Suprapubic skin (tissue), 4 donors: ENCODE measurements at regions not wholly inside any gene's neighbourhood (a gene's known extent, or its start where the extent isn't known, plus 50 kb on each side); places are given as distances from the start of the nearest gene placed in this dataset.
"Not testable (repeated sequence)": the region's sequence is repeated elsewhere in the genome, so short reads cannot be mapped to it uniquely, and the experiment has no call there.

Experiments
- DNase-seq, 2 donors: peaks; one replicate each; pipeline ENCODE4 v3.0.0-alpha.2; 2019; ENCODE audit warnings: low spot score in 2 of 2
- H3K27ac ChIP-seq: fragments of 200-600 bp; sonication (generic); one replicate; pipeline ENCODE4 v1.5.1; 2019
- H3K27me3 ChIP-seq: fragments of 200-600 bp; sonication (generic); one replicate; pipeline ENCODE4 v1.5.1; 2019
- H3K36me3 ChIP-seq: fragments of 200-600 bp; sonication (generic); one replicate; pipeline ENCODE4 v1.5.1; 2019
- H3K4me1 ChIP-seq: fragments of 200-600 bp; sonication (generic); one replicate; pipeline ENCODE4 v1.5.1; 2019
- H3K4me3 ChIP-seq: fragments of 200-600 bp; sonication (generic); one replicate; pipeline ENCODE4 v1.5.1; 2019; ENCODE audit warnings: mild to moderate bottlenecking
- H3K9me3 ChIP-seq: fragments of 200-600 bp; sonication (generic); one replicate; pipeline ENCODE4 v1.5.1; 2019
- CTCF ChIP-seq, 2 donors: fragments of 200-600 bp in 1 of 2; fragments of 450-650 bp in 1 of 2; sonication (generic) in 1 of 2; IDR thresholded peaks; one replicate each; pipeline ENCODE4 v1.5.1; 2016 to 2019; ENCODE audit warnings: antibody characterized with exemption in 2 of 2, mild to moderate bottlenecking in 1 of 2, moderate library complexity in 1 of 2
- EP300 ChIP-seq: sonication (generic); formaldehyde crosslinking; IDR thresholded peaks from one replicate; pipeline ENCODE4 v1.6.1; 2017; ENCODE audit warnings: antibody characterized with exemption
- POLR2A ChIP-seq, 2 donors: fragments of 450-650 bp; IDR thresholded peaks; one replicate each; pipeline ENCODE4 v1.6.1; 2017; ENCODE audit warnings: antibody characterized with exemption in 2 of 2, mild to moderate bottlenecking in 2 of 2, moderate library complexity in 2 of 2
- POLR2AphosphoS5 ChIP-seq, 3 donors: sonication (generic); formaldehyde crosslinking; IDR thresholded peaks; one replicate each; pipeline ENCODE4 v1.6.1; 2017; ENCODE audit warnings: antibody characterized with exemption in 3 of 3
- WGBS: methylation state at CpG from one replicate; pipeline ENCODE4 v1.1.5; 2018; 5-methylcytosine and 5-hydroxymethylcytosine counted together

GRCh38 chr3:127417709-127418559, 130.1 kb upstream of the PRR20G start:
- peak in 1 of 2 donors; percentile 81 for DNase-seq
- Histone ChIP-seq H3K4me3 (no peak overlapping the region), H3K27ac (no peak overlapping the region), H3K9me3 (no peaks in the 10 kb centered on the region), H3K36me3 (no peaks in the 10 kb centered on the region), H3K4me1 (no peaks in the 10 kb centered on the region), H3K27me3 (peaks cover 57% of the 10 kb centered on the region)
- no peak for TF ChIP-seq CTCF (IDR thresholded peaks at IDR 0.05)
- TF ChIP-seq POLR2AphosphoS5 (IDR thresholded peaks at IDR 0.05), result no peak
- TF ChIP-seq POLR2A (IDR thresholded peaks at IDR 0.05), result no peak
- TF ChIP-seq EP300, result no peak
- WGBS, result 58% methylated on average over 10 of the region's 10 CpGs

- Histone ChIP-seq H3K27ac (no peak overlapping the region), H3K27me3 (peaks cover 41% of the 10 kb centered on the region), H3K4me1 (no peaks in the 10 kb centered on the region), H3K36me3 (no peaks in the 10 kb centered on the region), H3K4me3 (no peak overlapping the region), H3K9me3 (no peaks in the 10 kb centered on the region)
- peak in 1 of 2 donors; percentile 31 for DNase-seq
- WGBS, result 59% methylated on average over 2 of the region's 2 CpGs
- TF ChIP-seq CTCF (IDR thresholded peaks at IDR 0.05) (no peak), POLR2AphosphoS5 (IDR thresholded peaks at IDR 0.05) (no peak), POLR2A (IDR thresholded peaks at IDR 0.05) (no peak), EP300 (no peak)
Observed at GRCh38 chr3:127413871-127414270, 126.0 kb upstream of the PRR20G start.

DNA sequence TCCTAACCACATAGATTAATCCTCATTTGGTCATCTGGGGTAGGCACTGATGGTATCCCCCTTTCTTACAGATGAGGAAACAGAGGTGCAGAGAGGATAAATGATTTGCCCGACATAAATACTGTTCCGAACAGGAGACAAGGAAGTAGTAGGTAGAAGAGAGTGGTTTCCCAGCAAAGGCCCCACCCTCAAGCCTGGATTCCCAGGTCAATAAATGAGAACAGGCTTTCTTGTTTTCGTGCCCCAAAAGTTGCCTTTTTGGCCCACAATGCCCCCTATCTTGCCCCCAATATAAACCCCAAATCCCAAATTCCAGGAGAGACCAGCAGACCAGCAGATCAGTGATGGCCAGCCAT, 125.5 kb upstream of the PRR20G start:
- TF ChIP-seq CTCF (IDR thresholded peaks at IDR 0.05) (no peak), EP300 (no peak), POLR2A (IDR thresholded peaks at IDR 0.05) (no peak), POLR2AphosphoS5 (IDR thresholded peaks at IDR 0.05) (no peak)
- Histone ChIP-seq H3K36me3 (no peaks in the 10 kb centered on the region), H3K27ac (no peak overlapping the region), H3K4me1 (no peaks in the 10 kb centered on the region), H3K27me3 (peaks cover 46% of the 10 kb centered on the region), H3K9me3 (no peaks in the 10 kb centered on the region), H3K4me3 (no peak overlapping the region)
- peak in 1 of 2 donors; percentile 40 for DNase-seq
- WGBS, result 87% methylated on average over 3 of the region's 3 CpGs

DNA sequence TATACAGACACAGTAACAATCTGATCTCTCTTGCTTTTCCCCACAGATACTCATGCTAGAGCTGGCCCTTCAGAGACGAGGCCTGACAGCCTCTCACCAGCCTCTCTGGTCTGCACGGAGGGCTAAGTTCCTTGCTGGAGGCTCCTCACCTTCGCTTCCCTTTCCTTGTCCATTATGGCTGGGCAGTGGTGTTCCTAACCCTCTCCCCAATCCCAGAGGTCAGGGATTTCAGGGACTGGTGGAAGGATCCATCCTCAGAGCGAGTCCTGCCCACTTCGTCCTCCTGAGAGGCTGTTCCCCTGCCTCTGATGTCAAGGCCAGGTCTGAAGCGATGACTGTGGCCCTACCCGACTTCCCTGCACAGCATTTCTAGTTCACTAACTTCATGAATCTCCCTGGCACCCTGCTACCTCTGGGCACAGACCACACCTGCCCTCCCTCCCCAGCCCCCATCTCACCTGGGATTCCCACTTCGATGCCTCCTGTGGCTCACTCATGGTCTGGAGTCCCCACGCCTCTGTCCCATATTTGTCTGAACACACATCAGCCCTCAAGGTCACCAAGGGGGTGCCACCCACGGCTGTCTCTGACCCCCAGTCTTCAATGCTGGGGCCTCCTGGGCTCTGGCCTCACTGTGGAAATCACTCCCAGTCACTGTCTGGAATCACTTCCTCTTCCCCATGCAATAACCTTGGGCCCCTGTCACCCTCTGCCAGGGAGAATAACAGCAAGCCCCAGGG, 124.9 kb upstream of the PRR20G start:
- TF ChIP-seq CTCF (IDR thresholded peaks at IDR 0.05) (no peak), POLR2A (IDR thresholded peaks at IDR 0.05) (no peak), EP300 (no peak), POLR2AphosphoS5 (IDR thresholded peaks at IDR 0.05) (no peak)
- Histone ChIP-seq H3K4me3 (no peak overlapping the region), H3K9me3 (no peaks in the 10 kb centered on the region), H3K27ac (no peak overlapping the region), H3K4me1 (no peaks in the 10 kb centered on the region), H3K27me3 (peaks cover 43% of the 10 kb centered on the region), H3K36me3 (no peaks in the 10 kb centered on the region)
- 86% methylated on average over 10 of the region's 10 CpGs for WGBS
- DNase-seq, result peak in 1 of 2 donors; percentile 60

- WGBS, result 67% methylated on average over 8 of the region's 9 CpGs
- peaks cover 37% of the 10 kb centered on the region for H3K27me3 ChIP-seq
- not testable (repeated sequence) for DNase-seq, H3K36me3 ChIP-seq, H3K9me3 ChIP-seq, H3K4me3 ChIP-seq, H3K4me1 ChIP-seq, H3K27ac ChIP-seq
Observed at GRCh38 chr3:127411875-127412274, 124.0 kb upstream of the PRR20G start.
